Right hindlimb (tissue), 1 donor: ENCODE measurements at regions not wholly inside any gene's neighbourhood (a gene's known extent, or its start where the extent isn't known, plus 50 kb on each side); places are given as distances from the start of the nearest gene placed in this dataset.
A peak's percentile ranks its signal among the peaks of the same experiment; 100 is the strongest.
"Not testable (repeated sequence)": the region's sequence is repeated elsewhere in the genome, so short reads cannot be mapped to it uniquely, and the experiment has no call there.

ENCODE experiments used
- DNase-seq: peaks from one replicate; pipeline ENCODE4 v3.0.0-alpha.2; 2018

- no peak for DNase-seq
These were observed 53.8 kb upstream of the C2CD4B start for GRCh38 chr15:62218841-62219240.

GRCh38 chr15:62219799-62220198 is 54.7 kb upstream of the C2CD4B start:
- DNase-seq, result no peak

- DNase-seq, result no peak
These were observed 57.9 kb upstream of the C2CD4B start for GRCh38 chr15:62223020-62223419.

GRCh38 chr15:62228604-62229003 is 63.5 kb upstream of the C2CD4B start:
- no peak for DNase-seq

GRCh38 chr15:62231856-62232255 is 66.8 kb upstream of the C2CD4B start:
- no peak for DNase-seq

- no peak for DNase-seq
These were observed 75.3 kb upstream of the C2CD4B start for GRCh38 chr15:62240121-62241096.

GRCh38 chr15:62241135-62241770 is 76.2 kb upstream of the C2CD4B start:
- DNase-seq, result no peak

GRCh38 chr15:62242999-62243398 is 77.9 kb upstream of the C2CD4B start:
- no peak for DNase-seq

GRCh38 chr15:62244762-62245161 is 79.7 kb upstream of the C2CD4B start:
- no peak for DNase-seq

GRCh38 chr15:62248277-62248984 is 83.3 kb upstream of the C2CD4B start:
- no peak for DNase-seq

GRCh38 chr15:62249501-62249900 is 84.4 kb upstream of the C2CD4B start:
- no peak for DNase-seq

GRCh38 chr15:62250186-62250585 is 85.1 kb upstream of the C2CD4B start:
- no peak for DNase-seq

GRCh38 chr15:62250978-62251377 is 85.9 kb upstream of the C2CD4B start:
- no peak for DNase-seq

- DNase-seq, result no peak
These were observed 88.2 kb upstream of the C2CD4B start for GRCh38 chr15:62253294-62253693.

- DNase-seq, result peak; percentile 73
These were observed 89.3 kb upstream of the C2CD4B start for GRCh38 chr15:62254137-62254934.

GRCh38 chr15:62256430-62256829 is 91.3 kb upstream of the C2CD4B start:
- DNase-seq, result not testable (repeated sequence)

- no peak for DNase-seq
These were observed 93.0 kb upstream of the C2CD4B start for GRCh38 chr15:62257996-62258521.

GRCh38 chr15:62262305-62262941 is 97.3 kb upstream of the C2CD4B start:
- DNase-seq, result no peak

GRCh38 chr15:62264196-62264595 is 99.1 kb upstream of the C2CD4B start:
- DNase-seq, result no peak

- DNase-seq, result no peak
These were observed 104.4 kb upstream of the C2CD4B start for GRCh38 chr15:62269504-62269903.

GRCh38 chr15:62270216-62270921 is 105.3 kb upstream of the C2CD4B start:
- DNase-seq, result no peak
